Stimulated activated CD8-positive, alpha-beta memory T cell treated with anti-CD3 and anti-CD28 coated beads, Interleukin-4, amount 100 ng/mL, for 48 hours (primary cell): ENCODE measurements at regions not wholly inside any gene's neighbourhood (a gene's known extent, or its start where the extent isn't known, plus 50 kb on each side); places are given as distances from the start of the nearest gene placed in this dataset.

ENCODE experiments used
- DNase-seq: peaks from one replicate; pipeline ENCODE4 v3.0.0-alpha.2; 2020

DNA sequence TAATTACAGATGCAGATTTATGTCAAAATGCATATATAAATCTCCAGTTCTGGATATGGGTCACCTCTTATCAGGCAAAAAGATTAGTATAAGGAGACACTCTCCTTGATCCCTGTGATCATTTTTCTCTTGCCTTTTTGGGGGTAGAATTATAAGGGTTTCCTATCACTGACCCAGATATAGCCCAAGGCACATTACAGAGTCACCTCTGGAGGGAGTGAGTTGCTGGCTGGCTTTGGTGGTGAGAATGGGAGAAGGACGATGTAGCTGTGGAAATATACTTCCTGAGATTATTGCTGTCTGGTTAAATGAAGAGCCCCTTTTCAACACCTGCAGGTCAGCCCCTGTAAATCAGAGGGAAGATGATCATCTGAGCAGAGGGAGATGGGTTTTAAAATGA, 418.7 kb downstream of the MTX2 start:
- DNase-seq, result no peak

DNA sequence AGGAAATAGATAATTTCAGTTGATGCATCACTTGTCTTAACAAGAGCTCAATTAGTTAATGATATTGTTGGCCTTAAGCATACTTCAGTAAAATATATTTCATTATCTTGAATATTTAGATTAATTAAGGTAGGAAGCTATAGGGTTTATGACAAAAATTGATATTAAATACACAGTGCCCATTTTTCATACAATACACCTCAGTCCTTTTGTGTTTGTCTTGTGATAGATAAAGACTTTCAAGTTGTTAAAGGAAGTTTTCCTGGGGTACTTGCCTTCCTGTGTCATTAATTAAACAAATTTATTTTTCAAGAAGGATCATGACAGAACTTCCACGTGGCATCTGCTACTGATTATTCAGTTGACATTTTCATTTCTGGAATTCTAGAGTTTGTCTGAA, 420.5 kb downstream of the MTX2 start:
- no peak for DNase-seq

DNA sequence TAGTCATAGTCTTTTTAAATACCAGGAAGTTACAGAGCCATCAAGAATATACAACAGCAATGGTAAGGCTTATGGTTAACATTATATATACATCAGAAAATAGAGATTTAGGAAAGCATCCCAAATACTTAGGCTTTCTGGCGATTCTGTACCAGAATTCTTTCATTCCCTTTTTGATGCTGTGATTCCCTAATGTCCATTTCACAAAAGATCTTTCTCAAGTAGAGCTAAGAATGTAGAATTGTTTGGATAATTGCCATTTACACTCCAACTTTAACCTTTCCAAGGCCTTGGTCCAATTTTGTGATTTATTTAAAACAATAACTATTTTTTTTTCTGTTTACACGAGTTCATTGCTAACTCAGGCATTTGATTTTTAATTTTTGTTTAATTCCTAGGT, 422.2 kb downstream of the MTX2 start:
- no peak for DNase-seq

DNA sequence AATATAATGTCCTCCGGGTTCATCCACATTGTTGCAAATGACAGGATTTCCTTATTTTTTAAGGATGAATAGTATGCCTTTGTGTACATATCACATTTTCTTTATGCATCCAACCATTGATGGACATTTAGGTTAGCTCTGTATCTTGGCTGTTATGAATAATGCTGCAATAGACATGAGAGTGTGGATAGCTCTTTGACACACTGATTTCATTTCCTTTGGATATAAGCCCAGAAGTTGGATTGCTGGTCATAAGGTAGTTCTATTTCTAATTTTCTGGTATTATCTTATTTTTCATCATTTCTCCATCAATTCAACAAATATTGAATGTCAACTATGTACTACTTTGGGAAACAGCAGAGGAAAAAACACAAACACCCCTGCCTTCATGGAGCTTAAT, 423.3 kb downstream of the MTX2 start:
- no peak for DNase-seq

DNA sequence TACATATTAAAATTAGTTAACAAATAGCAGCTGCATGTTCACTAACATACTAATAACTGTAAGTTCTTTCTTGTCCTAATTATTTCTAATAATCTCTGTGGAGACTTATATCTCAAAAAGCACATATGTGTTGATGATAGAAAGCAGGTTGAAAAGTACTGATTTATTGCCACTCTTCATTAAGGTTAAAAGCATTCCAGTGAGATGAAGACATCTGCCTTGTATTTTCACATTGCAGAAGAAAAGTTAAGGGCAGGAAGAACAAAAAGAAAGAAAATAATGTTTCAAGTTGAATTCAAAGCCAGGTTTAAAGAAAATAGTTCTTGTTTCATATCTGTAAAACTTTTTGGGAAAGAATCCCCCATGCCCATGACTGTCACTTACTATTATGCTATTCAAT, 429.9 kb downstream of the MTX2 start:
- DNase-seq, result no peak

DNA sequence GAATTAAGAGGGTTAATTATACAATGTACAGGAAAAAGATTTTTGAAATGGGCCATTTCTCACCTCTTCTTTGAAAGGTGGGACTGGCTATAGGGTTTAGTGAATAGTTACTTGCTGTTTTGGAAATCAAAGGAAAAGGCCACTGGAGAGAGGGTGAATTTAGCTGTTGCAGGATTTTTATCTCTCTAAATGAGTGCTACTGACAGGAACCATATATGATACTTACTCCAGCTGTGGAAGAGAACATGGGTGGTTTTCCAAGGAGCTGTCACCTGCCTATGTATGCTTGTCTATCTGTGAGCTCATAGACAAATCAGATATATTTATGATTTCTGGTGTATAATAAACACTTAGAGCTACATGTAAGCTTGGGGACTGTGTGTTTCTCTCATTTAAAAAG, 430.4 kb downstream of the MTX2 start:
- no peak for DNase-seq

DNA sequence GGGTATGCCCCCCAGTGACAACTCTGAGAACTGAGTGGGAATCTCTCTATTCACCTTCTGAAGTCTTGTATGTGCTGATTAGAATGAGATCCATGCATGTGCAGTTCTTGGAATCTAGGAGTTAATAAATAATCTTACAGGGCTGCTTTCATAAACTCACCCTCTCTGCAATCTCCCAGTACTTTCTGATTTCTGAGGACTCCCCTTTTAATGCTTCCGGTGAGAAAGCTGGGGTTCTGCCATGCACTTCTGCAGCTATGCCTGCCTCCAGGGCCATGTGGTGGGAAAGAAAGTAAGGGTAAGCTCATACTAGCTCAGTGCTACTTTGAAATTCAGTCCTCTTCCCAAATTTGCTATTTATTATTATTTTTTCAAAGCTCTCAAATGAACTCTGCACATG, 432.9 kb downstream of the MTX2 start:
- DNase-seq, result no peak

DNA sequence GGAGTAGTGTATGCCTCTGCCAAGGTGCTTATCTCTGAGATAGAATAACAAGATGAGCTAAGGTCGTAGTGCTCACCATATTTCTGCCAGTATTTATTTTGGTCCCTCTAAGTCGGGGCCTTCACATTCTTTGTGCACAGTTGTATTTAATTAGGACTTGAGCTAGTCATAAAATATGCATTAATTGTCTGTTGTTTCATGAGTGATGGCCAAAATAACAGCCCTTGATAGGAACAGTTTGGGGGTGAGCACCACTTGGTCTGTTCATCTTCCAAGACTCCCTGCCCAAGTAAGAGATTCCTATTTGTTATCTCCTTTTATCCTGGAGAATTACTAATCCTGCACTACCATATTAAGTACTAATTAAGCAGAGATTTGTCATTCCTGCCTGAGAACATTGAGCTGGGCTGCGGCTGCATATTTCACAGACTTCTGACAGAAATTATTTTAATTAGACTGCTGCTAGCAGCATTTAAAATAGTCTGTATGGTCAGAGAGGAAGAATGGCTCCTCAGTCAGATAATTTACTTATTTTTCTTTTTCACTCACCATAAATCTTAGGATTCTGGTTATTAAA, 435.1 kb downstream of the MTX2 start:
- no peak for DNase-seq

DNA sequence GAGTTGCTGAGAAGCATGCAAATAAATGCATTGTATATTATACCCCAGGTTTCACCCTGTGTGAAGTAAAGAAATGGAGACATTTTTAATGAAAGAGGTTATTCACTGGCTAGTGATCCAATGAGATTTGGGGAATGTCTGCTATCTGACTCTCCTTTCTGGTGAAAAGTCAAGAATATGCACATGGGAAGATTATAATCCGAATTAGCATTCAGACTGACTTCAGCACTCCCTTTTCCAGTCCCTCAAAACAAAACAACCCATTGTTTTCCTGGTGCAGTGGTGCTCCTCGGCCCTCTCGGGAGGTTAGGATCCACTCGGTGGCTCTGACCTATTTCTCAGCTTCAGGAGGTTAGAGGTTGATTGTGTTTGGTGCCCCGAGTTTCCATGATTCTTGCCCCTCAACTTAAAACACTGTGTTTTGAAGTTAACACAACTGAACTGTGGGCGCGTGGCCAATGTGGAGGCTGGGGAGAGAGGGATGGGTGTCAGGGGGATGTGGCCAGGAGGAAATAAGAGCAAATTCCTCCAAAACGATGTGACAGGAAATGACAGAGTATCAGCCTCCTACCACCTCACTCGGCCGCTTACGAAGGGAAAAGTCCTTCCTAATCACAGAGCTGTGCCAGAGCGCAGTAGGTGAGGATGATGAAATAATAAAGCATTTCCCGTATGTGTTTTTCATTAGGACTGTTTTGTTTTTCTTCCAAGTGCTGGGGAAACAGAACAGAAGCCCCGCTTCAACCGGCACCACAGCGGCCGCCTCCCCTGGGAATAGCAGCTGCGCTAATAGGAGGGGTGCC, 440.1 kb downstream of the MTX2 start:
- DNase-seq, result no peak

DNA sequence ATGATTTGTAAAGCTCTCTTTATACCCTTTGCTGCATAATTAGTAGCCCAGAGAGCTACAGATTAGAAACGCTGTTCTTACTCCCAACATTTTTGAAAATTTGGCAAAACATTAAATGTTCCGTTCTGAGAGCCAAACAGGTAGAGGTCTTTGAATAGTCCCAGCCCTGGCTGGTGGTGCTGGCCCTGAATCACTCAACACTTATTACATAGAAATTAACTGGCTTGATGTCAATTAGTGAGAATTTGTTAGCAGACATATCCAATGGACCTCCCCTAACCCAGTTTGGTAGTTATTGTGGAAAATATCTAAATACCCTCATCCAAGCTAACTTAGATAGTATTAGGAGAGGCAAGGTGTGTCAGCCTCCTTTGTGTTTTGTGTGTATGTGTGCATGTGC, 440.7 kb downstream of the MTX2 start:
- DNase-seq, result no peak

DNA sequence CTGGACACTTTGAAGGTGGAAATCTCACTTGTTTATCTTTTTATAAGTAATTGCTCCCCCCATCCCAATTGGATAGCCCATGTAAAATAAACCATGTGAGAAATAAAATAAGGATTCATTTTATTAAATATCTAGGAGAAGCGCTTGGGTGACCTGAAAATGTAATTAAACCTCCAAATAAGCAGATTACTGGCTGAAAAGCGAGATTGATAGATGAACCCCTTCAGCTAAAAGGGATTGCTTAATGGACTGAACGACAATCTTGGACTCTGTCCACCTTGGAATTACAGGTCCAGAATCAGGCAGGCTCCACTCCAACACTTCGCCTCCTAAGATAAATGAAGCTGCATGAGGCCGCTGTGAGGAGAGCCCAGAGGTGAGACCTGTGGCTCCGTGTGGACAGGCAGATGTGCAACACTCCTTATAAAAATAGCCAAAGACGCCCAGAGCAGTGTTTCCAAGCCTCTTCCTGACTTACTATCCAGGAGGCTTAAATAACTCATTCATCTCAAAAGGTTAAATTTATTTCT, 441.5 kb downstream of the MTX2 start:
- no peak for DNase-seq

DNA sequence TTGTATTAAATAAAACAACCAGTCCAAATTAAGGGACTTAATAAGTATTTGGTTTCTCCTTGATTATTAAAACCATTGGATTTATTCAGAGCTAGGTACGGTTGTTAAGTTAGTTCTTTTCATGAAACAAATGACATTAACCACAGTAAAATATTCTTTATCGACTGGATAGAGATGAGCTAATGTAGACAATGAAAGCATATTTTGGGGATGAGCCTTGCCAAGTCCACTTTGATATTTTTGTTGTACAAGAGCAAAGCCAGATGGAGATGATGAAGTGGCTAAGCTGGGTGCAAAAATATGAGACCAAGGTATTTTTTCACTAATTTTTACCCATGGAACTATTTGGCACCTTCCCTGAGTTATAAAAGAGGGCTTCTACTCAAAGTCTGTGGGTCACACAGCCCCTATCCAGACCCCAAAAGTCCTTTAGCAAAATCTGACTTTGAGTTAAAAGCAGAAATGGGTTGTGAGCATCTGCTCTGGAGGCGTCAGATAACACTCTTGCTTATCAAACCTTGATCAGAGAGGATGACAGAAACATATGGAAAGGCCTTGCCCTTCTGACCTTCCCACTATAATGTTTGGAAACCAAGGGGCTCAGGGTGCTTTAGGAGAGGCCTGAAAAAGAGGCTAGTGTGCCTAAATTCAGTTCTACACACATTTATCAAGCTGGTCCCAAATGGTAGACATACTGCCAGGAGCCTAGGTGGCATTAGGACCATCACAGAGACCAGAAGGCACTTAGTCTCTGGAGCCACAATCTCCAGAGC, 456.8 kb downstream of the MTX2 start:
- no peak for DNase-seq

DNA sequence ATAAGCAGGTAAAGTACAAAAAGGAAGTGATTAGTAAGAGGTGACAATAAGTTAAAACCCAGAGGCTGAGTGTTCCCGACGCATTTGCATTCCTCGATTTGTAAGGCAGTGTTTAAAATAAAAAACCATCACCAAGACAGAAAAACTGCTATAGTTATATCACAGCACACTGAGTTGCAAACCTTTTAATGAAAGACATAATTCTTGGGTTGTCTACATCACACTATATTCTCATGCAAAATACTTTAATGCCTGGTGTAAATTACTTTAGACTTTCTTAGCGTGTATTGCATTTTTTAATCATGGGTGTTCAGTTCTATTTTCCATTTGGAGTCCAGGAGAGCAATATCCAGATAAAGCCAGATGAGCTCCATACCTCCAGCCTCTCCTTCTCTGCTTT, 458.5 kb downstream of the MTX2 start:
- DNase-seq, result no peak

DNA sequence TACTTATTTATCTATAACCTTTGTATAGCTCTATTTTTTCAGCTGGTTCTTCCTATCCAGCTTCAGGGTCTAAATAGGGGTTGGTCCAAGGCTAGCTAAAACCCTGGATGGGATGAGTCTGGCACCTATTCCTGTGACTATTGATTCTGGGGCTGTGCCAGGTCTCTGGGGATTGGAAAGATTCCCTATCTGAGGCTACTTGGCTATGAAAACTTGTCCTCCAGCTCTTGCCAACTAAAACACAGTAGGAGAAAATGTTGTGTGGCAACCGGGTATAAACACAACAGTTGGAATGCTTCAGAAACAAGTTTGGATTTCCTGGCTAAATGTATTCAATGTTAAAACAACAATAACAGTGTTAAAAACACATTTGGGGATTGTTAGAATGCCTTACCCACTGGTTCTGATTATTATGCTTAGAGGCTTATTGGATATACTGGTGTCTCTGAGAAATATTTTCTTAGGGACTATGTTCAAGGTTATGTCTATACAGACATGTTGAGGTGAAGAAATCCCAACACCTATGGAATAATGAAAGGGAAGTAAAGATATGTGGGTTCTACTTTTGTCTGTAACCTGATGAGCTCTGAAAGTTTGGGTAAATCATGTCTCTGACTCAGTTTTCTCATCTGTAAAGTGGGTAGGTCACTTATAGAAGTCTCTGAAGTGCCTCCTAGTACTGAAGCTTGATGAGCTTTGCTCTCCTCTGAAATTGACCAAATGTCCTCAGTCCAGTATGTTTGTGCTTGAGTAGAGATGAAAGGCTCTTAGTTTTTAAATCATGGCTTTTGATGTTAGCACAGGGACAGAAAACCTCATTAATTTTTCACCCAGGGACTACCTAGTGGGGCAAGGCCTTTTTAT, 460.7 kb downstream of the MTX2 start:
- no peak for DNase-seq

DNA sequence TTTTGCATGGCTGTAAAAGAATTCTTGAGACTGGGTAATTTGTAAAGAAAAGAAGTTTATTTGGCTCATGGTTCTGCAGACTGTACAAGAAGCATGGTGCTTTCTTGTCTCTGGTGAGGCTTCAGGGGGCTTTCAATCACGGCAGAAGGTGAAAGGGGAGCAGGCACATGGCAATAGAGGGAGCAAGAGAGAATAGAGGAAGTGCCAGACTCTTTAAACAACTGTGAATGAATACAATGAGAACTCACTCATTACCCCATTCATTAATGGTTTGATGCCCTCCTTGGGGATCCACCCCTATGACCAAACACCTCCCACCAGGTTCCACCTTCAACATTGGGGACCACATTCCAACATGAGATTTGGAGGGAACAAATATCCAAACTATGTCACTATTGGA, 463.5 kb downstream of the MTX2 start:
- no peak for DNase-seq

DNA sequence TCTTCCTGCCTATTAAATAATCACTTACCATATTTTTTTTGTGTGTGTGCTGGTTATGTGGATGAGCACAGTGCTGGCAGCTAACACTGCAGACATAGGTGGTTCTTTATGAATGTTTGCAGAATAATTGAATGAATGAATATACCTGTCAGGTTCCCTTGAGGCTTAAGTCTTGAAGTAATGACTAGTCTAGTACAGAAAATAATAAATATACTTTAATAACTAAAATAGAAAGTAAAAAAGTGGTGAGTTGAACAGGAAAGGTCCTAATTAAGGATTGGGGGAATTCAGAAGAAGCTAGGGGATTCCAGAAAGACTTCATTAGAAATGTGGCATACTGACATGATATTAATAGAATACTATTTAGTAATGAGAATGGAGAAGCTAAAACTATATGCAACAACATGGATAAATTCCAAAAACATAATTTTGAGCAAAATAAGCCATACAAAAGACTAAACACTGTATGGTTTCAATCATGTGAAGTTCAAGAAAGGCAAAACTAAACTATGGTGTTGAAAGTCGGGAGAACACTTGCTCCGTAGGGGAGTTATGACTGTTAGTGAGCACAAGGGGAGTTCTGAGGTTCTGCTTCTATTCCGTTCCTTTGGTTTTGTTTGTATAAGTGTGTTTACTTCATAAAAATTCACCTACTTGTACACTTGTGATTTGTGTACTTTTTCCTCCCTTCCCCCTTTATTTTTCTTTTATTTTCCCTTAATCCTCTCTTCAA, 464.6 kb downstream of the MTX2 start:
- no peak for DNase-seq

DNA sequence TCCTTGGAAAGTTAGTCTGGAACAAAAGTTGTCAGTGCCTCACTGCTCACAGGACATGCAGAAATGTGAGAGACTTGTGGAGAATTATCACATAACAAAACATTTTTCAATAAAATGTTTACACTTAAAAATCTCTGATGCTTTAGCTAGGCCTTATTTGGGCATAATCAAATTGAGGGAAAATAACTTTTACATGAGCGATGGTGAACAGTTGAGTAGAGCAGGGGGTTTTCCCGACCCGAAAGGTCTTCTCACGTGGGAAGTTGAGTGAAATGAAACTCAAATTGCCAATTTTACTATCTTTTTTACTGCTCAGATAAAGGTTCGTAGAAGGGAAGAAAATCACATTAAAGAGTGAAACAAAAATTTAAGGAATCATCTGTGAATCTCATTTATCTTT, 465.6 kb downstream of the MTX2 start:
- DNase-seq, result no peak

DNA sequence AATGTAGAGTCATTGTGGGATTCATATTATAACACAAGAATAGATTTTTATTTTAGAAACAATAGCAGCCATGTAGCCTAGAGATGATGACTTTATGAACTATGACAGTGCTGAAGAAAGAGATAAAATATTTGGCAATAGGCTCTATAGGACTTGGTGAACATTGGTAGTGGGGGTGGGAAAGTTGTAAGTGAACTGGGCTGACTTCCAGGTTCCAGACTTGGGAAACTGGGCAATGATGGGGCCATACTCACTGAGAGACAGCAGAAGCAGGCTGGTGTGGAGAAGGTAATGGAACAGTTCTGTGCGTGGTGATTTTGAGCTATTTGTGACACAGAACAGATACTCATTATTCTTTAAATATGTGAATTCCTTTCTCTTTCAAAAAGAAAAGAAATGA, 470.3 kb upstream of the HNRNPA3 start:
- DNase-seq, result no peak

DNA sequence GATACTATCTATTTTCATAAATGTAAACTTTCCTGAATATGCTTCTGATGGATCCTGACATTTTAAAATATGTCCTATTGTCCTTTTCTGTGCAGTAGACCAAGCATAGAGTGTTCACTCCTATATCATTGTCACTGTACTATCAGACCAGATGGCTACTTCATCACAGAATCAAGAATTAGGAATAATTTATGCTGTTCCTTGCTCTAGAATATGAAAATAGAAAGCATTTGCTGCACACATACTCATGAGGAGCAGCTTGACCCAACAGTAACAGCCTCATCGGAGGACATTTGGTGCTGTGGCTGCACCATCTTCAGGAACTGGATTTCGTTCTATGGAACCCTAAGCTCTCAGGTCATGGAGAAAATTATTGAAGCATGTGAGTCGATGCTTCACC, 468.9 kb upstream of the HNRNPA3 start:
- DNase-seq, result no peak

DNA sequence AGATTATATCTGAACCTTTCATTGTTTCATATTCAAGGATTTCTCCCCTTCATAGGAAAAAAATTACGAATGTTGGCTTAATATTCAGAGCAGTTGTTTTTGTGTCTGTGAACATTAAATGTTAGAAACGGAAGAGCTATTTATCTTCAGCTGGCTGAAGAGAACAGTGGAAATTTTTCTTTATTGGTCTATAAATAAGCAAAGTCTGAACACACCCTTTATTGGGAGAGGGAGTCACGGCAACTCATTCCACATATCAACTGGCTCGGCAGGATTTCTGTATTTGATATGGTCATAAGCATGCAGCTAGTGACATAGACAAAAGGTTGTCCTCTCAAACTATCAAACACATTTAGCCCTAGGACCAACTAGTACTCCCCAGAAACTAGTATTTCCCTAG, 468.4 kb upstream of the HNRNPA3 start:
- no peak for DNase-seq

DNA sequence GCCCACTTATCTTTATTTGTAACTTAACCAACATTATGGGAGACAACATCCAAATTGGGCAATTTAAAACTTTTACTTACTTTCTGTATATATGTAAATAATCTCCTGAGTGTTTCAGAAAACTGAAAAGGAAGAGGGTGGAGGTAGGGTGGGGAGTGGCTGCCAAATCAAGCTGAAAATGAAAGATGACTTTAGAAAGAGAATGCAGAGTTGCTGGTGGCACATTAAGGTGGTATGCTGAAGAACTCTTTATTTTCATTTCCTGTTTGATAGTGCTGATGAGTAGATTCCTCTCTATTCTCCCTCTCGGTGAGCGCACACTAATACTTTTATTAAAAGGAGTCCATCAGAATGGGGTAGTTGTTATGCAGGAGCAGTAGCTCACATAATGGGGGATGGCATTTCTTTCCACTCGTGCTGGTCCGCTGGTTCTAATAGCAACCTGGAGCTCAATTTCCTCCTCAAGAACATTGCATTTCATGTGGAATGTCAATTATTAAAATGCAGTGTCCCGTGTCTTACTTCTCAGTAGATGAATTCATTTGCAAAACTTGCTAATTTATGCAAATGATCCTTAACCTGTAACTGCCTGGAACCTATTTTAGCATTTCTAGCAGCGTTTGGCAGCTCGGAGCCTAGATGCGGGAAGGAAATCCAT, 466.9 kb upstream of the HNRNPA3 start:
- DNase-seq, result no peak

DNA sequence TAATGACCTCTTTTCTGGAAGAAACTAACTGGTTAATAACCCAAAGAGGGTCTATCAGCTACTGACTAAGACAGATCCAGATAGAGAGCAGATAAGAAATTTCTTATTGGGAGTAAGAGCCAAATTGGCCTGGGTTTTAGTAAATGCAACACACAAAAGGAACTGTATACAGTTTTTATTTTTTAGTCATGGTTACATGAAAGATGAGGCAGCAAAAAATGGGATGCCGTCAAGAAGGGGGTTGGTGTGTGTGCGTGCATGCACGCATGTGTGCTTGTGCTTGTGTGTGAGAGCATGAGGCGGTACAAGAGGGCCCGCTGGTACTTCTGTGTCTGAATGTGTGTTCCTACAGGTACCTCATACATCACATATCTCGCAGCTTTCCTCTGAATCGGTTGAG, 466.2 kb upstream of the HNRNPA3 start:
- no peak for DNase-seq
